ENCODE measurements at regions not wholly inside any gene's neighbourhood (a gene's known extent, or its start where the extent isn't known, plus 50 kb on each side); places are given as distances from the start of the nearest gene placed in this dataset.

- FAIRE-seq = no peak
- H3K27ac ChIP-seq (ENCODE audit: extremely low read depth, low read depth, low read length) = no peak overlapping the region
- H2AFZ ChIP-seq (ENCODE audit: low read depth, low read length) = no peak overlapping the region
- POLR2A ChIA-PET = no interaction called here
- ATAC-seq = no peak
- H3K9me1 ChIP-seq (ENCODE audit: control insufficient read depth, insufficient read depth, low read length) = no peaks in the 10 kb centered on the region
- CTCF ChIA-PET (ENCODE audit: low intra/inter-chr PET ratio) = no interaction called here
- H3K9me3 ChIP-seq (replicated peaks; ENCODE audit: control insufficient read depth, insufficient read depth, low read depth, low read length) = no peaks in the 10 kb centered on the region
- H3K27me3 ChIP-seq (ENCODE audit: control insufficient read depth in 2 of 2, insufficient read depth in 2 of 2, low read length in 2 of 2) = no peaks in the 10 kb centered on the region
- no peaks in the 10 kb centered on the region for H3K36me3 ChIP-seq (ENCODE audit: control insufficient read depth, insufficient read depth, low read length)
- no peaks in the 10 kb centered on the region for H4K20me1 ChIP-seq (replicated peaks; ENCODE audit: control insufficient read depth, insufficient read depth, low read length)
- H3K4me1 ChIP-seq (replicated peaks in 1 of 2; ENCODE audit: control insufficient read depth in 2 of 2, insufficient read depth in 2 of 2, low read length in 2 of 2) = no peaks in the 10 kb centered on the region
- no peak for DNase-seq (ENCODE audit: extremely low read depth in 1 of 4, low spot score in 3 of 4)
- H3K9ac ChIP-seq (ENCODE audit: insufficient read depth in 1 of 2, low read depth in 2 of 2, low read length in 2 of 2) = no peak overlapping the region
- in situ Hi-C loops (cut with MboI) (no loop called here), intact Hi-C loops (cut with micrococcal nuclease) (no loop called here)
- H3K4me2 ChIP-seq (ENCODE audit: insufficient read depth, low read length) = no peak overlapping the region
- no peak overlapping the region for H3K4me3 ChIP-seq
- no peaks in the 10 kb centered on the region for H3K79me2 ChIP-seq (ENCODE audit: control insufficient read depth, insufficient read depth, low read length)
- BruUV-seq (replicated peaks) = no TSS peak
- 0% methylated on average over 3 of the region's 3 CpGs for WGBS (ENCODE audit: insufficient coverage, low coverage, missing lambda C conversion rate)
- TF ChIP-seq KDM5B (IDR thresholded peaks at IDR 0.05; ENCODE audit: insufficient replicate concordance, low read depth, low read length) = no peak
- TF ChIP-seq ZNF445 (CRISPR knock-in tag; IDR thresholded peaks at IDR 0.05; ENCODE audit: low read depth) = no peak
- no peak for TF ChIP-seq KLF13 (tag; IDR thresholded peaks at IDR 0.05; ENCODE audit: borderline replicate concordance, low read depth)
- TF ChIP-seq PYGO2 (tag; IDR thresholded peaks at IDR 0.05) = no peak
- no peak for TF ChIP-seq XRCC3 (IDR thresholded peaks at IDR 0.05)
- no peak for TF ChIP-seq ZNF282 (CRISPR knock-in tag; IDR thresholded peaks at IDR 0.05)
- no peak for TF ChIP-seq ZNF165 (CRISPR knock-in tag; IDR thresholded peaks at IDR 0.05; ENCODE audit: borderline replicate concordance)
- no peak for TF ChIP-seq ZNF24 (IDR thresholded peaks at IDR 0.05)
- TF ChIP-seq KLF1 (tag; IDR thresholded peaks at IDR 0.05) = no peak
- TF ChIP-seq ZNF384 (IDR thresholded peaks at IDR 0.05; ENCODE audit: low read depth, low read length) = no peak
- no peak for TF ChIP-seq CBFA2T3 (IDR thresholded peaks at IDR 0.05)
- no peak for TF ChIP-seq MCM5 (IDR thresholded peaks at IDR 0.05; ENCODE audit: low read depth)
- TF ChIP-seq NCOR1 (IDR thresholded peaks at IDR 0.05) = no peak
- no peak for TF ChIP-seq SMARCB1 (IDR thresholded peaks at IDR 0.05; ENCODE audit: insufficient read length, low read depth)
- no peak for TF ChIP-seq ZNF764 (CRISPR knock-in tag; IDR thresholded peaks at IDR 0.05; ENCODE audit: low read depth)
- no peak for TF ChIP-seq DIDO1 (tag; IDR thresholded peaks at IDR 0.05; ENCODE audit: low read depth)
- no peak for TF ChIP-seq ZNF511 (CRISPR knock-in tag; IDR thresholded peaks at IDR 0.05)
These were observed 577.2 kb upstream of the EDIL3 start for GRCh38 chr5:84961903-84962302.
